GM20000 (cell line): ENCODE measurements at regions not wholly inside any gene's neighbourhood (a gene's known extent, or its start where the extent isn't known, plus 50 kb on each side); places are given as distances from the start of the nearest gene placed in this dataset.
"Not testable (repeated sequence)": the region's sequence is repeated elsewhere in the genome, so short reads cannot be mapped to it uniquely, and the experiment has no call there.

ENCODE experiments used
- DNase-seq: peaks from one replicate; pipeline ENCODE4 v3.0.0; 2012; ENCODE audit warnings: low spot score
- CTCF ChIP-seq: IDR thresholded peaks from 2 replicates; pipeline ENCODE4 v1.5.1; 2012; ENCODE audit warnings: mild to moderate bottlenecking, control low read depth; ENCODE audit errors: extremely low read depth, missing control alignments

GRCh38 chr11:100498780-100499179 lies 188.3 kb upstream of the ARHGAP42 start:
- no peak for TF ChIP-seq CTCF

DNA sequence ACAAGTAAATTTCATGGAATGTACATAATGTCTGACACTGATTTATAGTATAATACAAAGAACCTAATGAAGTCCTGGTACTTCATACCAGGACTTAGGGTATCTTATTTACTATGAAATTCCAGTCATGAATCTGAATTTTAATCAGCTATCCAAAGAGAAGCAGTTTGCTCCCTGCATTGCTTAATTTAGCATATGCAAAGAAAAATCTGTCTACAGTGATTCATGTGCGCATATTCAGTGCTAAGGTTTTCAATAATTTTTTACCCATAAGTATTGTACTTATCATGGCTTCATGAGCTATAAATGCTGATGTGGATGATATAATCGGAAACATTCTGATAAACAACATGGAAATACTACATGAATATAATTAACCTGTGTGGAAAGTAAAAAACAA lies 185.6 kb upstream of the ARHGAP42 start:
- TF ChIP-seq CTCF: no peak

More at GRCh38 chr11:100498780-100499179, 188.3 kb upstream of the ARHGAP42 start:
- DNase-seq: no peak

GRCh38 chr11:100512475-100512874 lies 174.6 kb upstream of the ARHGAP42 start:
- no peak for DNase-seq
- TF ChIP-seq CTCF: no peak

More for the DNA sequence above, 185.6 kb upstream of the ARHGAP42 start:
- no peak for DNase-seq

DNA sequence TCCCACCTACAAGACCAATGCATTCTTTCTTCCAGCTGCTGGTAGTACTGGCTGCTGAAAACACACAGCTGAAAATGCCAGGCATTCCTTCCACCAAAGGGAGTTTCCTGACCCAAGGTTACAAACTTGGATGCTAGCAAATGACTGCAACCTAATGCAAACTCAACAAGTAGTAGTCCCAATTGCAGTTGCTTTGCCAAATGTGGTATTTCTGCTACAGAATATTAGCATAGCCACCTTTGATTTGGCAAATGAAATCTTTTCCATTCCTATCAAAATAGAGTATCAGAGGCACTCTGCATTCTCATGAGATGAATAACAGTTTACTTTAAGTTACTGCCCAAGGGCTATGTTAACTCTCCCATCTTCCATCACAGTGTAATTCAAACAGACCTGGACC lies 172.0 kb upstream of the ARHGAP42 start:
- no peak for TF ChIP-seq CTCF
- no peak for DNase-seq

- TF ChIP-seq CTCF: no peak
- no peak for DNase-seq
These were observed 161.9 kb upstream of the ARHGAP42 start for GRCh38 chr11:100525197-100525596.

DNA sequence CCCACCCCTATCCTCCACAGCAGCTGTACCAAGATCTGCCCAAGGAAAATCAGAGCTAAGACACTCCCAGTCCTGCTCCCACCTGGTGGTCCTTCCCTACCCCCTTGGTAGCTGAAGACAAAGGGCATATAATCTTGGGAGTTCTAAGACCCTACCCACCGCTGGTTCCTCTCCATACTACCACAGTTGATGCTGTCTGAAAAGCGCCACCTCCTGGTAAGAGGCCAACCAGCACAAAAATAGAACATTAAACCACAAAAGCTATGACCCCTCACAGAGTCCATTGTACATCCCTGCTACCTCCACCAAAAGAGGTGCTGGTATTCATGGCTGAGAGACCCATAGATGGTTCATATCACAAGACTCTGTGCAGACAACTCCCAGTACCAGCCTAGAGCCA lies 161.5 kb upstream of the ARHGAP42 start:
- no peak for DNase-seq
- TF ChIP-seq CTCF: peak; percentile 28

DNA sequence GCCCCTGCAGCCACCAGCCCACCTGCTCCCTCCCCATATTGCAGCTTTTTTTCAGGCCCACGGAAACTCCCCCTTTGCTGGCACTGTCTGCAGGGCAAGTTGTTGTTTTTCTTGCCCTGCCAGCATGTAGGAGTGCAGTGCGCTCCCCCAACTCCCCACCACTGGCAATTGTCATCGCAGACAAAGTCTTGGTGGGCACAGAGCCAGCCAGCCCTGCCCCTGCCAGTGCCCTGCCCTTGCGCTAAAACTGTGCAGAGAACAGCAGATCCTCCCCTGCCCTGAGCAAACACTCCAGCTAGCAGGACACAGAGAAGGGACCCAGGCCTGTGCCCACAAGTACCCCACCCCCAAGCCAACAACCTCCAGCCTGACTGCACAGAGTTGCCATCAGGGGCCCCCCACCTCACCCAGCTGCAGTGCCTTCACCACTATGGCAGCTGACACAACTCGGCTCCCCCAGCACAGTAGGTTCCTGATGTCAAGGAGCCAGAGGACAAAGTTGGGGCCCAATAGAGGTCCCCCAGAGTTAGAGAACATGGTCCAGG lies 158.1 kb upstream of the ARHGAP42 start:
- no peak for TF ChIP-seq CTCF
- DNase-seq: no peak

GRCh38 chr11:100531290-100531689 lies 155.8 kb upstream of the ARHGAP42 start:
- DNase-seq: not testable (repeated sequence)
